Activated naive CD4-positive, alpha-beta T cell treated with anti-CD3 and anti-CD28 coated beads, Interleukin-2, amount 50 U/mL, for 16 hours (primary cell): ENCODE measurements at regions not wholly inside any gene's neighbourhood (a gene's known extent, or its start where the extent isn't known, plus 50 kb on each side); places are given as distances from the start of the nearest gene placed in this dataset.

Experiments used
- DNase-seq: peaks from one replicate; pipeline ENCODE4 v3.0.0-alpha.2; 2020

DNA sequence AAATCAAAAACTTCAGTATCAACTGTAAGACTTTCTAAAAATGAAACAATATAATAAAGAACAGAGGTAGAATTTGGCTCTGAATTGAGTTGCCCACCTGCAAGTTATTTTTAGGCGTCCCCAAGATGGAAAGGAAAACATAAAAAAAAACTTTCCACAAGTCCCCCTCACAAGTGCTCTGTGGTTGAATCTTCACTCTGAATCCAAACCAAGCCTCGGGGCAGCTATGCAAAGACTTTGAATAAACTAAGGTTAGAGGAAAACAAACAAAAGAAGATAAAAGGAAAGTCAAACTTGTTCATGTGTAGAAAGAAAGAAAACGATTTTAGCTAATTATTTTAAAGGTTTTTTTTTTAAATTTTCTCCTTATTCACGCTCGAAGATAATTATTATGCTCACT lies 372.4 kb upstream of the SLIT2 start:
- DNase-seq = no peak

GRCh38 chr4:19857991-19858390 lies 393.7 kb upstream of the SLIT2 start:
- DNase-seq = no peak

DNA sequence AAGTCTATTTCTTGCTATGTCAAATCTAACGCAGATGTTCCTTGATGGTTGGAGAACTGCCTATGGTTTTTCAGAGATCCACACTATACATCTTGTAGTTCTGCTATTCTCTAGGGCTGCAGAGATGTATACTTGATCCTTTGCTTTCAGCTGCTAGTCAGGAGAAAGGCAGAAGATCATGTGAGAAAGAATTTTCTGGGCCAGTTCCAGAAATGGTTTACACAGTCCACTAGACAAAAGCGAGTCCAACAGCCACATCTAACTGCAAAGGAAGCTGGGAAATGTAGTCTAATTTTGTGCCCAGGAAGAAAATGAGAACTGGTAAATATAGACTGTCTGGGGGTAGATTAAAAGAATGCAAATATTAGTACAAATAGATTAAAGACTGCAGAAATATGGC lies 394.3 kb upstream of the SLIT2 start:
- no peak for DNase-seq

DNA sequence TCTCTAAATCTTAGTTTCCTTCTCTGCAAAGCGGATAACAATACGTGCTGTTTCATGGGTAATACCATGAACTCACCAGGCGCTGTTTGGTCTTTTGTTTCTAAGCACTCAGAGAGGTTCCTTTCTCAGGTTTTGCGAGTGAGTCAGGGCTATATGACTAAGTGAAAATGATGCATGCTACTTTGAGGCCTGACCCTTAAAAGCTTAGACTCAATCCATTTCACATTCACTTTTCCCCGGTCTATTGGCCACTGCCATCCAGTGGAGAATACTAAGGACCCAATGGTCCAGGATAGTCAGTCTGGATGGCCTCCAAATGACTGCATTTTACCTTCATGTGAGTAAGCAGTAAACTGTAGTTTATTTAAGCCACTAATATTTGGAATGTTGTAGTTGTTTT lies 400.8 kb upstream of the SLIT2 start:
- no peak for DNase-seq

GRCh38 chr4:19844446-19844845 lies 407.3 kb upstream of the SLIT2 start:
- DNase-seq = no peak

DNA sequence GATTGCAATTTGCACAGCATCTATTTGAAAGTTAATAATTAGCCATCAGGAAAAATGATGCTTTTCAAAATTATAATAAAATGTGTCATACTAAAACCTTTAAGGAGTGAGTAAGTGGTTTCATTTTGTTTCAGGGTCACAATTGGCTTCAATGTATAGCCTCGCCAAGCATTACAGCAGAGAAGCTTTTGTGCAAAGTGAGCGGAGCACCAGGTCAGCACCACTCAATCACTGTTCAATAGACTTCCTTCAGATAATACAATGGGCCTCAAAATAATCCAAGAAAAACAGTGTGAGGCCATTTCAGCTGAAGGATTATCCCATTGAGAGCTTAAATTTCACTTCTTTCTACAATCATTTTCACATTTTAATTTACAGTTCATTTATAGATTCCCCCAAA lies 409.2 kb upstream of the SLIT2 start:
- DNase-seq = no peak

- no peak for DNase-seq
These were observed 412.8 kb upstream of the SLIT2 start for GRCh38 chr4:19838858-19839257.

GRCh38 chr4:19835429-19835828 lies 416.3 kb upstream of the SLIT2 start:
- DNase-seq = no peak

GRCh38 chr4:19832411-19832810 lies 419.3 kb upstream of the SLIT2 start:
- DNase-seq = no peak

GRCh38 chr4:19831644-19832285 lies 419.9 kb upstream of the SLIT2 start:
- DNase-seq = no peak

GRCh38 chr4:19829101-19829500 lies 422.6 kb upstream of the SLIT2 start:
- no peak for DNase-seq

DNA sequence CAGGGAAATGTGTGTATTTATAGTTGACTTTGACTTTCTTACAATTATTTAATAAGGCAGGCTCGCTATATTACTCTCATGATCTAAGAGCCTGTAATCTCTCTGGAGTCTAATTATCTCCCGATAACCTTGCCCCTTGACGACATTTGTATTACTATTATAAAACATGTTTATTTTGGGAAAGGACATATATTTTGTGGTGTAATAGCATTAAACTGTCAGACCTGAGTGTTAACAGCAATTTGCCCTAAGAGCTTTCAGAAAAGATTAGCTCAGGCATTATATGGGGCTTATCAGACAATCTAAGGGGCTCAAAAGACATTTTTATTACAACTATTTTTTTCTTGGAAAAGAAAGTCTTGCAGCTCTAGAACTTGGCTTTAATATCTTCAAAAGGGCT lies 427.9 kb upstream of the SLIT2 start:
- no peak for DNase-seq

- no peak for DNase-seq
These were observed 432.0 kb upstream of the SLIT2 start for GRCh38 chr4:19819737-19820136.

- DNase-seq = no peak
These were observed 441.7 kb upstream of the SLIT2 start for GRCh38 chr4:19809989-19810388.

GRCh38 chr4:19807505-19807904 lies 444.2 kb upstream of the SLIT2 start:
- DNase-seq = no peak

- DNase-seq = no peak
These were observed 444.8 kb upstream of the SLIT2 start for GRCh38 chr4:19806865-19807264.

- no peak for DNase-seq
These were observed 448.3 kb upstream of the SLIT2 start for GRCh38 chr4:19803406-19803805.

DNA sequence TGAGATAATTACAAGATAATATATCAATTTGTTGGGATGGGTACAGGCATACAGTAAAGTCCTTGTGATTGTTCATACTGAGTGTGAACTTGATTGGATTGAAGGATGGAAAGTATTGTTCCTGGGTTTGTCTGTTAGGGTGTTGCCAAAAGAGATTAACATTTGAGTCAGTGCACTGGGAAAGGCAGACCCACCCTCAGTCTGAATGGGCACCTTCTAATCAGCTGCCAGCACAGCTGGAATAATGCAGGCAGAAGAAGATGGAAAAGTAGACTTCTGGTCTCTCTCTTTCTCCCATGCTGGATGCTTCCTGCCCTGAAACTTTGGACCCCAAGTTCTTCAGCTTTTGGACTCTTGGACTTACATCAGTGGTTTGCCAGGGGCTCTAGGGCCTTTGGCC lies 457.9 kb upstream of the SLIT2 start:
- no peak for DNase-seq

GRCh38 chr4:19791422-19792123 lies 460.1 kb upstream of the SLIT2 start:
- no peak for DNase-seq

GRCh38 chr4:19786616-19787015 lies 465.1 kb upstream of the SLIT2 start:
- DNase-seq = no peak

DNA sequence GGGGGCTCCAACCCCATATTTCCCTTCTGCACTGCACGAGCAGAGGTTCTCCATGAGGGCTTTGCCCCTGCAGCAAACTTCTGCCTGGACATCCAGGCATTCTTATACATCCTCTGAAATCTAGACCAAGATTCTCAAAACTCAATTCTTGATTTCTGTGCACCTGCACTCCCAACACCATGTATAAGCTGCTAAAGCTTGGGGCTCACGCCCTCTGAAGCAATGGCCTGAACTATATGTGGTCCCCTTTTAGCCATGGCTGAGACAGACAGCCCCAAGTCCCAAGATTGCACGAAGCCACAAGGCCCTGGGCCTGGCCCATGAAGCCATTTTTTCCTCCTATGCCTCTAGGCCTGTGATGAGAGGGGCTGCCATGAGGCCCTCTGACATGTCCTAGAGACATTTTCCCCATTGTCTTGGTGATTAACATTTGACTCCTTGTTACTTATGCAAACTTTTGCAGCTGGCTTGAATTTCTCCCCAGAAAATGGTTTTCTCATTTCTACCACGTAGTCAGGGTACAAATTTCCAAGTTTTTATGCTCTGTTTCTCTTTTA lies 468.0 kb upstream of the SLIT2 start:
- DNase-seq = no peak

GRCh38 chr4:19780871-19781270 lies 470.8 kb upstream of the SLIT2 start:
- no peak for DNase-seq

DNA sequence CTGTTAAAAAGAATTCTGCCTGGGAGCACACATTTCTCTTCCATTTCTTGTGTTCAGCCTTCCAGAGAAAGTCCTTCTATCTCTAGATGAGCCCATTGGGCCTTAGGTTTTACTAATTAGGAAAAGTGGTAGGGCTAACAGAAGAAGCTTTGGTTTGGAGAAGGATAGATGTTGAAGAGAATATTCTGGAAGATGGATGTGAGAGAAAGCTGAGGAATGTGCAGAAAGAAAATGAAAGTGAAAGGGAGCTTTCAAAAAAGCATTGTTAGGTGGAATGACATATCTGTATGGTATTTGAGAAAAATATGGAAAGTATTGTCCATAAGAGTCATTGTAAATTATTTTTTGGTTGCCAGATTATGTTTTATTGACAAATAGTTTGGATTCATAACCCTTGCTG lies 474.8 kb upstream of the SLIT2 start:
- DNase-seq = no peak

DNA sequence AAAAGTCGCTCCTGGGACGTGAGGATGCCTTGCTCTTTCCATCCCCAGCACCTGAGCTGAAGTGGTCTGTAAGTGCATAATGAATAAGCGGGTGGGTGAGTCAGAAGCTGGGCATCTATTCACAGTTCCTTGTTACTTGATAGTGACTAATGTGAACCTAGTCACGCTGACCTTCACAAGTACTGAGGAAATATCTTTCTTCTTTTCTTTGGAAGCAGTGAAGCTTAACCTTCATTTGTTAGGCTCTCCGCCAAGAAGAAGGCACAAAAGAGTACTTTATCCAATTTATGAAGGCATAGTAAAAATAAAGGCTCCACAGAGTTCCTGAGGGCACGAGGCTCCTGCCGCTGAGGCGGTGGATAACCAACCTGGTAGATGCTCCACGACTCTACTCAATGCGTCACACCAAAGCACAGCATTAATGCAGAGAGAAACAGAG lies 475.7 kb upstream of the SLIT2 start:
- DNase-seq = no peak
